CD8-positive, alpha-beta memory T cell (primary cell): ENCODE measurements at regions not wholly inside any gene's neighbourhood (a gene's known extent, or its start where the extent isn't known, plus 50 kb on each side); places are given as distances from the start of the nearest gene placed in this dataset.
"Not testable (repeated sequence)": the region's sequence is repeated elsewhere in the genome, so short reads cannot be mapped to it uniquely, and the experiment has no call there.

Source experiments
- CTCF ChIA-PET: fragments of 350-600 bp; sonication (Branson Sonifier 250); formaldehyde crosslinking; loops from one replicate; lab custom pipeline; 2021; ENCODE audit warnings: antibody characterized with exemption; lab: Charles Lee
- POLR2A ChIA-PET: fragments of 350-600 bp; sonication (Branson Sonifier 250); formaldehyde crosslinking; loops from one replicate; lab custom pipeline; 2021; ENCODE audit warnings: antibody characterized with exemption; lab: Charles Lee
- DNase-seq, 5 donors: peaks; one replicate each; pipeline versions ENCODE4 v3.0.0 to v3.0.0-alpha.2; 2020 to 2022; ENCODE audit warnings: mixed read lengths in 1 of 5
- H3K27ac ChIP-seq: one replicate; pipeline ENCODE4 v1.7.0; 2013; ENCODE audit warnings: low read depth, mild to moderate bottlenecking, low read length, moderate library complexity
- H3K27me3 ChIP-seq: 2 replicates; pipeline ENCODE4 v1.7.0; 2013; ENCODE audit warnings: low read length, mild to moderate bottlenecking; ENCODE audit not compliant: insufficient read depth, poor library complexity, severe bottlenecking
- H3K36me3 ChIP-seq: 2 replicates; pipeline ENCODE4 v1.7.0; 2013; ENCODE audit warnings: mild to moderate bottlenecking, low read length, moderate library complexity; ENCODE audit not compliant: insufficient read depth
- H3K4me1 ChIP-seq: 2 replicates; pipeline ENCODE4 v1.7.0; 2013; ENCODE audit warnings: mild to moderate bottlenecking, low read length, moderate library complexity; ENCODE audit not compliant: insufficient read depth
- H3K4me3 ChIP-seq: 2 replicates; pipeline ENCODE4 v1.7.0; 2013; ENCODE audit warnings: mild to moderate bottlenecking, low read length
- H3K9me3 ChIP-seq: 2 replicates; pipeline ENCODE4 v1.7.0; 2013; ENCODE audit warnings: mild to moderate bottlenecking, low read length
- H3K27ac Mint-ChIP-seq, 8 donors: one replicate each; pipeline ENCODE4 v1.8.0; 2020 to 2021; ENCODE audit warnings: mixed read lengths in 8 of 8, mild to moderate bottlenecking in 6 of 8, inconsistent platforms in 3 of 8, moderate library complexity in 3 of 8
- H3K27me3 Mint-ChIP-seq, 2 donors: one replicate each; pipeline ENCODE4 v1.8.0; 2020 to 2021; ENCODE audit warnings: mixed read lengths in 2 of 2, mild to moderate bottlenecking in 1 of 2, moderate library complexity in 1 of 2
- H3K36me3 Mint-ChIP-seq, 3 donors: one replicate each; pipeline ENCODE4 v1.8.0; 2020 to 2021; ENCODE audit warnings: mixed read lengths in 3 of 3, inconsistent platforms in 1 of 3, mild to moderate bottlenecking in 1 of 3
- H3K4me1 Mint-ChIP-seq, 3 donors: one replicate each; pipeline ENCODE4 v1.8.0; 2020 to 2021; ENCODE audit warnings: mixed read lengths in 3 of 3, inconsistent platforms in 1 of 3, mild to moderate bottlenecking in 1 of 3
- H3K4me3 Mint-ChIP-seq, 7 donors: one replicate each; pipeline ENCODE4 v1.8.0; 2020 to 2021; ENCODE audit warnings: mixed read lengths in 7 of 7, mild to moderate bottlenecking in 6 of 7, moderate library complexity in 4 of 7, inconsistent platforms in 2 of 7
- H3K9me3 Mint-ChIP-seq, 5 donors: one replicate each; pipeline ENCODE4 v1.8.0; 2020 to 2022; ENCODE audit warnings: mixed read lengths in 5 of 5, mild to moderate bottlenecking in 3 of 5, moderate library complexity in 2 of 5, inconsistent platforms in 1 of 5

GRCh38 chr1:24268555-24268954 lies 50.6 kb upstream of the GRHL3 start:
- H3K4me1 ChIP-seq, POLR2A ChIA-PET, H3K27ac Mint-ChIP-seq, H3K4me1 Mint-ChIP-seq, CTCF ChIA-PET, H3K36me3 ChIP-seq, H3K4me3 Mint-ChIP-seq, H3K9me3 ChIP-seq, H3K27me3 ChIP-seq, H3K4me3 ChIP-seq, H3K27ac ChIP-seq, DNase-seq: not testable (repeated sequence)
- peaks cover 21 to 37% of the 10 kb centered on the region in 2 donors for H3K27me3 Mint-ChIP-seq
- H3K36me3 Mint-ChIP-seq, result peaks cover 0 to 17% (median 0%) of the 10 kb centered on the region in 3 donors
- peaks cover 4 to 22% (median 16%) of the 10 kb centered on the region in 5 donors for H3K9me3 Mint-ChIP-seq

GRCh38 chr1:24266998-24267397 lies 52.2 kb upstream of the GRHL3 start:
- no peak overlapping the region for H3K27ac Mint-ChIP-seq
- CTCF ChIA-PET, result no interaction called here

GRCh38 chr1:24266398-24266941 lies 52.7 kb upstream of the GRHL3 start:
- POLR2A ChIA-PET, result no interaction called here
- Histone ChIP-seq H3K36me3 (no peaks in the 10 kb centered on the region), H3K4me3 (no peak overlapping the region), H3K27ac (no peak overlapping the region), H3K9me3 (no peaks in the 10 kb centered on the region), H3K27me3 (no peaks in the 10 kb centered on the region), H3K4me1 (no peaks in the 10 kb centered on the region)
- Mint-ChIP-seq H3K9me3 (peaks cover 0 to 13% (median 8%) of the 10 kb centered on the region in 5 donors), H3K4me1 (no peaks in the 10 kb centered on the region), H3K27me3 (peaks cover 7 to 19% of the 10 kb centered on the region in 2 donors), H3K27ac (no peak overlapping the region), H3K36me3 (peaks cover 0 to 11% (median 0%) of the 10 kb centered on the region in 3 donors), H3K4me3 (no peak overlapping the region)
- no peak for DNase-seq
- CTCF ChIA-PET, result no interaction called here

More at GRCh38 chr1:24266998-24267397, 52.2 kb upstream of the GRHL3 start:
- H3K36me3 Mint-ChIP-seq, result peaks cover 0 to 11% (median 0%) of the 10 kb centered on the region in 3 donors
- no peaks in the 10 kb centered on the region for H3K4me1 ChIP-seq
- no peaks in the 10 kb centered on the region for H3K4me1 Mint-ChIP-seq
- H3K4me3 ChIP-seq, result no peak overlapping the region
- POLR2A ChIA-PET, result no interaction called here
- H3K4me3 Mint-ChIP-seq, result no peak overlapping the region
- no peaks in the 10 kb centered on the region for H3K27me3 ChIP-seq
- H3K27ac ChIP-seq, result no peak overlapping the region
- H3K27me3 Mint-ChIP-seq, result peaks cover 13 to 24% of the 10 kb centered on the region in 2 donors
- no peaks in the 10 kb centered on the region for H3K9me3 ChIP-seq
- DNase-seq, result no peak
- peaks cover 0 to 13% (median 10%) of the 10 kb centered on the region in 5 donors for H3K9me3 Mint-ChIP-seq
- no peaks in the 10 kb centered on the region for H3K36me3 ChIP-seq

- no peaks in the 10 kb centered on the region for H3K27me3 ChIP-seq
- no peak for DNase-seq
- Mint-ChIP-seq H3K27ac (no peak overlapping the region), H3K36me3 (no peaks in the 10 kb centered on the region), H3K4me3 (no peak overlapping the region), H3K4me1 (no peaks in the 10 kb centered on the region), H3K9me3 (peaks cover 0 to 1% (median 0%) of the 10 kb centered on the region in 5 donors), H3K27me3 (peaks cover 3 to 10% of the 10 kb centered on the region in 2 donors)
- POLR2A ChIA-PET, result no interaction called here
- CTCF ChIA-PET, result no interaction called here
- no peaks in the 10 kb centered on the region for H3K36me3 ChIP-seq
- no peaks in the 10 kb centered on the region for H3K9me3 ChIP-seq
- H3K4me3 ChIP-seq, result no peak overlapping the region
- H3K4me1 ChIP-seq, result no peaks in the 10 kb centered on the region
- no peak overlapping the region for H3K27ac ChIP-seq
Measured at GRCh38 chr1:24263746-24264145, 55.4 kb upstream of the GRHL3 start.

- no peaks in the 10 kb centered on the region for H3K4me1 Mint-ChIP-seq
- no peaks in the 10 kb centered on the region for H3K4me1 ChIP-seq
- DNase-seq, result no peak
- H3K27me3 Mint-ChIP-seq, result peaks cover 6 to 10% of the 10 kb centered on the region in 2 donors
- no peaks in the 10 kb centered on the region for H3K36me3 Mint-ChIP-seq
- no peak overlapping the region for H3K4me3 Mint-ChIP-seq
- no peak overlapping the region for H3K4me3 ChIP-seq
- CTCF ChIA-PET, result no interaction called here
- H3K27me3 ChIP-seq, result no peaks in the 10 kb centered on the region
- POLR2A ChIA-PET, result no interaction called here
- H3K36me3 ChIP-seq, result no peaks in the 10 kb centered on the region
- no peak overlapping the region for H3K27ac Mint-ChIP-seq
- peaks cover 0 to 1% (median 0%) of the 10 kb centered on the region in 5 donors for H3K9me3 Mint-ChIP-seq
- H3K9me3 ChIP-seq, result no peaks in the 10 kb centered on the region
- no peak overlapping the region for H3K27ac ChIP-seq
Measured at GRCh38 chr1:24263211-24263610, 55.9 kb upstream of the GRHL3 start.

- Histone ChIP-seq H3K9me3 (no peaks in the 10 kb centered on the region), H3K4me1 (no peaks in the 10 kb centered on the region), H3K27me3 (no peaks in the 10 kb centered on the region), H3K27ac (no peak overlapping the region), H3K4me3 (no peak overlapping the region), H3K36me3 (no peaks in the 10 kb centered on the region)
- peaks cover 6 to 10% of the 10 kb centered on the region in 2 donors for H3K27me3 Mint-ChIP-seq
- ChIA-PET POLR2A (no interaction called here), CTCF (no interaction called here)
- H3K9me3 Mint-ChIP-seq, result peaks cover 0 to 1% (median 0%) of the 10 kb centered on the region in 5 donors
- DNase-seq, result no peak
- H3K36me3 Mint-ChIP-seq, result no peaks in the 10 kb centered on the region
- H3K4me3 Mint-ChIP-seq, result no peak overlapping the region
- no peak overlapping the region for H3K27ac Mint-ChIP-seq
- H3K4me1 Mint-ChIP-seq, result no peaks in the 10 kb centered on the region
Measured at GRCh38 chr1:24261977-24262376, 57.2 kb upstream of the GRHL3 start.

- Mint-ChIP-seq H3K27me3 (peaks cover 6 to 8% of the 10 kb centered on the region in 2 donors), H3K4me3 (no peak overlapping the region), H3K36me3 (no peaks in the 10 kb centered on the region), H3K27ac (no peak overlapping the region), H3K9me3 (no peaks in the 10 kb centered on the region), H3K4me1 (no peaks in the 10 kb centered on the region)
- no peak for DNase-seq
- Histone ChIP-seq H3K4me3 (no peak overlapping the region), H3K9me3 (no peaks in the 10 kb centered on the region), H3K27me3 (no peaks in the 10 kb centered on the region), H3K27ac (no peak overlapping the region), H3K4me1 (no peaks in the 10 kb centered on the region), H3K36me3 (no peaks in the 10 kb centered on the region)
- CTCF ChIA-PET, result interaction anchor here (0.9 kb wide), 1 partner anchor 157 kb away, joined by 3 read pairs; the partner anchor contains the start of gene NIPAL3
- POLR2A ChIA-PET, result no interaction called here
Measured at GRCh38 chr1:24258735-24259424, 60.3 kb upstream of the GRHL3 start.

GRCh38 chr1:24257373-24257772 lies 61.8 kb upstream of the GRHL3 start:
- H3K9me3 Mint-ChIP-seq, result no peaks in the 10 kb centered on the region
- H3K27ac Mint-ChIP-seq, result no peak overlapping the region
- Histone ChIP-seq H3K9me3 (no peaks in the 10 kb centered on the region), H3K4me1 (no peaks in the 10 kb centered on the region), H3K27me3 (no peaks in the 10 kb centered on the region), H3K4me3 (no peak overlapping the region), H3K27ac (no peak overlapping the region), H3K36me3 (no peaks in the 10 kb centered on the region)
- DNase-seq, result no peak
- no peaks in the 10 kb centered on the region for H3K4me1 Mint-ChIP-seq
- ChIA-PET CTCF (no interaction called here), POLR2A (no interaction called here)
- no peaks in the 10 kb centered on the region for H3K36me3 Mint-ChIP-seq
- no peak overlapping the region for H3K4me3 Mint-ChIP-seq
- peaks cover 4 to 6% of the 10 kb centered on the region in 2 donors for H3K27me3 Mint-ChIP-seq
